ENCODE measurements at regions not wholly inside any gene's neighbourhood (a gene's known extent, or its start where the extent isn't known, plus 50 kb on each side); places are given as distances from the start of the nearest gene placed in this dataset.

DNA sequence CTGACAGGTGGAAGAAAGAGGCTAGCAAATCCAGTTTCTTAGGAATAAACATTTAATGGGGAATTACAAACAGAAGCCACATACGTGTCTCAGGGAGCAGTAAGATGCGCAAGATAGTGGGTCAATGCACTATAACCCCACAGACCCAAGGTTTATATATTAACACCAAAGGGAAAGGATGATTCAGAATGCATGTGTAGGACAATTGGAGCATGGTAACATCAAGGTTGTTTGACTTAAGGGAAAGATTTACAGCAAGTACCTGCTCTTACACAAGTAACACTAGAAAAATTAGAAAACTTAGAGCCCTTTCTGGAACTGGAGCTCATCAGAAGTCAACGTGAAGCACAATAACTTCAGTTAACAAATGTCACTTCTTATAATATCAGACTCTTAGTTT, 161.1 kb upstream of the ZWINT start:
- DNase-seq = no peak
- Mint-ChIP-seq H3K4me3 (no peak overlapping the region), H3K9me3 (peaks cover 6% of the 10 kb centered on the region), H3K27me3 (no peaks in the 10 kb centered on the region), H3K27ac (no peak overlapping the region), H3K36me3 (ENCODE audit: low read depth) (no peaks in the 10 kb centered on the region), H3K4me1 (ENCODE audit: low read depth) (no peaks in the 10 kb centered on the region)
- ATAC-seq = no peak
- ChIA-PET CTCF (no interaction called here), POLR2A (no interaction called here)
- intact Hi-C loops (cut with micrococcal nuclease) = no loop called here
- TF ChIP-seq, protein P1, sequence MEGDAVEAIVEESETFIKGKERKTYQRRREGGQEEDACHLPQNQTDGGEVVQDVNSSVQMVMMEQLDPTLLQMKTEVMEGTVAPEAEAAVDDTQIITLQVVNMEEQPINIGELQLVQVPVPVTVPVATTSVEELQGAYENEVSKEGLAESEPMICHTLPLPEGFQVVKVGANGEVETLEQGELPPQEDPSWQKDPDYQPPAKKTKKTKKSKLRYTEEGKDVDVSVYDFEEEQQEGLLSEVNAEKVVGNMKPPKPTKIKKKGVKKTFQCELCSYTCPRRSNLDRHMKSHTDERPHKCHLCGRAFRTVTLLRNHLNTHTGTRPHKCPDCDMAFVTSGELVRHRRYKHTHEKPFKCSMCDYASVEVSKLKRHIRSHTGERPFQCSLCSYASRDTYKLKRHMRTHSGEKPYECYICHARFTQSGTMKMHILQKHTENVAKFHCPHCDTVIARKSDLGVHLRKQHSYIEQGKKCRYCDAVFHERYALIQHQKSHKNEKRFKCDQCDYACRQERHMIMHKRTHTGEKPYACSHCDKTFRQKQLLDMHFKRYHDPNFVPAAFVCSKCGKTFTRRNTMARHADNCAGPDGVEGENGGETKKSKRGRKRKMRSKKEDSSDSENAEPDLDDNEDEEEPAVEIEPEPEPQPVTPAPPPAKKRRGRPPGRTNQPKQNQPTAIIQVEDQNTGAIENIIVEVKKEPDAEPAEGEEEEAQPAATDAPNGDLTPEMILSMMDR (IDR thresholded peaks at IDR 0.05) = no peak

DNA sequence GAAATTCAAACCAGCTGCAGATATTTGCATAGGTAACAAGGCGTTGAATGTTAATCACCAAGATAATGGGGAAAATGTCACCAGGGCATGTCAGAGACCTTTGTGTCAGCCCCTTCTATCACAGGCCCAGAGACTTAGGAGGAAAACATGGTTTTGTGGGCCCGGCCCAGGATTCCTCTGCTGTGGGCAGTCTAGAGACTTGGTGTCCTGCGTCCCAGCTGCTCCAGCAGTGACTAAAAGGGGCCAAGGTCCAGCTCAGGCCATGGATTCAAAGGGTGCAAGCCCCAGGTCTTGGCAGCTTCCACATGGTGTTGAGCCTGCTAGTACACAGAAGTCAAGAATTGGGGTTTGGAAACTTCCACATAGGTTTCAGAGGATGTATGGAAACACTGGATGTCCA, 147.5 kb upstream of the ZWINT start:
- DNase-seq (no peak), ATAC-seq (no peak)
- no peaks in the 10 kb centered on the region for H3K4me1 Mint-ChIP-seq (ENCODE audit: low read depth)
- TF ChIP-seq, protein P1 (IDR thresholded peaks at IDR 0.05) = no peak
- no peaks in the 10 kb centered on the region for H3K27me3 Mint-ChIP-seq
- POLR2A ChIA-PET = no interaction called here
- H3K4me3 Mint-ChIP-seq = no peak overlapping the region
- CTCF ChIA-PET = no interaction called here
- H3K27ac Mint-ChIP-seq = no peak overlapping the region
- peaks cover 2% of the 10 kb centered on the region for H3K9me3 Mint-ChIP-seq
- intact Hi-C loops (cut with micrococcal nuclease) = no loop called here
- H3K36me3 Mint-ChIP-seq (ENCODE audit: low read depth) = no peaks in the 10 kb centered on the region

DNA sequence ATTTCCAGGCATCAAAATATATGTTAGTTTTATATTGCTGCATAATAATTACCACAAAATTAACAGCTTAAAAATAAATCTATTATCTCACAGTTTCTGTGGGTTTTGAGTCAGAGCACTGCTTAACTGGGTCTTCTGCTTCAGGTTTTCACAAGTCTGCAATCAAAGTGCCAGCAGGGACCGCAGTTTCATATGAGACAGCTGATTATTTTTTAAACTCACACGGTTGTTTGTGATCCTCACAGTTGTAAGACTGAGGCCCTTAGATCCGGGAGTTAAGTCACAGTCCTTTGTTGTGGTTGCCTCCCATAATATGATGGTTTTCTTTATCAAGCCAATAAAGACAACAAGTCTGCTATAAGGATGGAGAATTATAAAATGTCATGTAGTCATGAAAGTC, 146.0 kb upstream of the ZWINT start:
- H3K4me1 Mint-ChIP-seq (ENCODE audit: low read depth) = no peaks in the 10 kb centered on the region
- H3K9me3 Mint-ChIP-seq = peaks cover 2% of the 10 kb centered on the region
- no peak overlapping the region for H3K27ac Mint-ChIP-seq
- ATAC-seq (no peak), DNase-seq (no peak)
- TF ChIP-seq, protein P1 (IDR thresholded peaks at IDR 0.05) = no peak
- intact Hi-C loops (cut with micrococcal nuclease) = no loop called here
- POLR2A ChIA-PET = no interaction called here
- no peak overlapping the region for H3K4me3 Mint-ChIP-seq
- no peaks in the 10 kb centered on the region for H3K27me3 Mint-ChIP-seq
- CTCF ChIA-PET = no interaction called here
- no peaks in the 10 kb centered on the region for H3K36me3 Mint-ChIP-seq (ENCODE audit: low read depth)

DNA sequence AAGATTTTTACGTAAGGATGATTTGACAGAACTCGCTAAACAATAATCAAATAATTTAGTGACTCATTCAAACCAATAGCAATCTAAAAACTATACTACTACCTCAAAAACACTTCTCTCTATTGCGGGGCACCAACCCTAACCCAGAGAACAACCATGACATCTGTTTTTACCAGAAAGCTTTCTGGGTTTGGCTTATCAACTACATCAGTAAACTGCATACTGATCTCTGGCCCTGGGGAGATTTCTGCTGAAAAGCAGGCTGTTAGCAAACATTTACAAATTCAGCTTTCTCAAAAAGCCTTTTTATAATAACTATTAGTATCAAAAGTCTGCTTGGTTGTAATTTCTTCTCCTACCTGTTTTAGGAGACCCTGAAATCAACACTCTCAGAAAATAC, 144.5 kb upstream of the ZWINT start:
- DNase-seq = no peak
- H3K4me1 Mint-ChIP-seq (ENCODE audit: low read depth) = no peaks in the 10 kb centered on the region
- CTCF ChIA-PET = no interaction called here
- no peak overlapping the region for H3K4me3 Mint-ChIP-seq
- H3K9me3 Mint-ChIP-seq = peaks cover 2% of the 10 kb centered on the region
- no peaks in the 10 kb centered on the region for H3K36me3 Mint-ChIP-seq (ENCODE audit: low read depth)
- no peaks in the 10 kb centered on the region for H3K27me3 Mint-ChIP-seq
- ATAC-seq = no peak
- TF ChIP-seq, protein P1 (IDR thresholded peaks at IDR 0.05) = no peak
- POLR2A ChIA-PET = no interaction called here
- no peak overlapping the region for H3K27ac Mint-ChIP-seq
- intact Hi-C loops (cut with micrococcal nuclease) = no loop called here

DNA sequence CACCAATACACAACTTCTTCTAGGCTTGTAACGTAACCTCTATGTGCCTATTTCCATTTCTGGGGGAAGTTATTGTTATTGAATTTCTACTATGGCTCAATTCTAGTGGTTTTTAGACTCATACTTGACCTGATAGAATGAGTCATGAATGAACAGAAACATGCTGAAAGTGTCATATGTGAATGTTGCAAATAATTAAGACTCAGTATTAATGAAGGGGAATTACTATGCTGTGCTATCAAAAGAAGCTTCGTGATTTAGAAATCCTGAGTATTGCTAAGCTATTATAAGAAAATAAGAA, 135.1 kb upstream of the ZWINT start:
- H3K9me3 Mint-ChIP-seq = peaks cover 3% of the 10 kb centered on the region
- H3K4me1 Mint-ChIP-seq (ENCODE audit: low read depth) = no peaks in the 10 kb centered on the region
- POLR2A ChIA-PET = no interaction called here
- TF ChIP-seq, protein P1 (IDR thresholded peaks at IDR 0.05) = no peak
- intact Hi-C loops (cut with micrococcal nuclease) = no loop called here
- H3K27me3 Mint-ChIP-seq = no peaks in the 10 kb centered on the region
- ATAC-seq (no peak), DNase-seq (no peak)
- H3K27ac Mint-ChIP-seq = no peak overlapping the region
- CTCF ChIA-PET = no interaction called here
- no peak overlapping the region for H3K4me3 Mint-ChIP-seq
- H3K36me3 Mint-ChIP-seq (ENCODE audit: low read depth) = no peaks in the 10 kb centered on the region

Data from activated CD8-positive, alpha-beta T cell treated with anti-CD3 and anti-CD28 coated beads for 36 hours (primary cell).